HepG2 (cell line): ENCODE measurements at regions not wholly inside any gene's neighbourhood (a gene's known extent, or its start where the extent isn't known, plus 50 kb on each side); places are given as distances from the start of the nearest gene placed in this dataset.
A peak's percentile ranks its signal among the peaks of the same experiment; 100 is the strongest.

ENCODE experiments used
- CHD2 ChIP-seq: IDR thresholded peaks from 2 replicates; pipeline ENCODE4 v1.6.1; 2011; ENCODE audit warnings: low read depth, low read length, improper control_type of control experiment
- EHMT2 ChIP-seq: fragments of 200-600 bp; sonication (generic); IDR thresholded peaks from 2 replicates; pipeline ENCODE4 v1.7.0; 2017; ENCODE audit warnings: antibody characterized with exemption, low read depth, low read length, borderline replicate concordance
- HIVEP1 ChIP-seq: sonication (generic); formaldehyde crosslinking; IDR thresholded peaks from 2 replicates; pipeline ENCODE4 v1.4.0; 2020; ENCODE audit warnings: mild to moderate bottlenecking, missing genetic modification reagents
- LCORL ChIP-seq, 2 experiments: fragments of 450-650 bp in 1 of 2; sonication (generic) in 1 of 2; formaldehyde crosslinking in 1 of 2; IDR thresholded peaks; 2 replicates each; pipeline versions ENCODE4 v1.5.0 to v1.6.1; 2017 to 2020; ENCODE audit warnings: antibody characterized with exemption in 1 of 2, missing genetic modification reagents in 1 of 2
- MAFF ChIP-seq: IDR thresholded peaks from 2 replicates; pipeline ENCODE4 v1.6.1; 2011; ENCODE audit warnings: low read depth, low read length, improper control_type of control experiment
- SAP130 ChIP-seq: IDR thresholded peaks from 2 replicates; pipeline ENCODE4 v1.6.1; 2016; ENCODE audit warnings: low read depth
- SMARCE1 ChIP-seq: fragments of 450-650 bp; IDR thresholded peaks from 2 replicates; pipeline ENCODE4 v1.6.1; 2017; ENCODE audit warnings: borderline replicate concordance
- TARDBP ChIP-seq: sonication (generic); formaldehyde crosslinking; IDR thresholded peaks from 2 replicates; pipeline ENCODE4 v1.8.0; 2022; ENCODE audit warnings: mild to moderate bottlenecking, missing genetic modification reagents
- ZBTB38 ChIP-seq: sonication (generic); formaldehyde crosslinking; IDR thresholded peaks from 2 replicates; pipeline ENCODE4 v1.5.1; 2020; ENCODE audit warnings: mild to moderate bottlenecking, missing genetic modification reagents
- ZNF780A ChIP-seq: sonication (generic); formaldehyde crosslinking; IDR thresholded peaks from 2 replicates; pipeline ENCODE4 v1.8.0; 2022; ENCODE audit warnings: mild to moderate bottlenecking, missing genetic modification reagents, moderate library complexity
- TF ChIP-seq, protein P1 (sequence below): sonication (generic); formaldehyde crosslinking; IDR thresholded peaks from 2 replicates; pipeline ENCODE4 v1.4.0; 2020; ENCODE audit warnings: missing genetic modification reagents
- TF ChIP-seq, protein P2 (sequence below): IDR thresholded peaks from 2 replicates; pipeline ENCODE4 v1.6.1; 2016; ENCODE audit warnings: control low read depth
- TF ChIP-seq, protein P3 (sequence below): sonication (generic); formaldehyde crosslinking; IDR thresholded peaks from 2 replicates; pipeline ENCODE4 v1.4.0; 2020; ENCODE audit warnings: missing genetic modification reagents, borderline replicate concordance
- TF ChIP-seq, protein P4 (sequence below): sonication (generic); formaldehyde crosslinking; IDR thresholded peaks from 2 replicates; pipeline ENCODE4 v1.5.1; 2020; ENCODE audit warnings: missing genetic modification reagents, mild to moderate bottlenecking, borderline replicate concordance
- TF ChIP-seq, protein P5 (sequence below): sonication (generic); formaldehyde crosslinking; IDR thresholded peaks from 2 replicates; pipeline ENCODE4 v1.4.0; 2020; ENCODE audit warnings: missing genetic modification reagents

DNA sequence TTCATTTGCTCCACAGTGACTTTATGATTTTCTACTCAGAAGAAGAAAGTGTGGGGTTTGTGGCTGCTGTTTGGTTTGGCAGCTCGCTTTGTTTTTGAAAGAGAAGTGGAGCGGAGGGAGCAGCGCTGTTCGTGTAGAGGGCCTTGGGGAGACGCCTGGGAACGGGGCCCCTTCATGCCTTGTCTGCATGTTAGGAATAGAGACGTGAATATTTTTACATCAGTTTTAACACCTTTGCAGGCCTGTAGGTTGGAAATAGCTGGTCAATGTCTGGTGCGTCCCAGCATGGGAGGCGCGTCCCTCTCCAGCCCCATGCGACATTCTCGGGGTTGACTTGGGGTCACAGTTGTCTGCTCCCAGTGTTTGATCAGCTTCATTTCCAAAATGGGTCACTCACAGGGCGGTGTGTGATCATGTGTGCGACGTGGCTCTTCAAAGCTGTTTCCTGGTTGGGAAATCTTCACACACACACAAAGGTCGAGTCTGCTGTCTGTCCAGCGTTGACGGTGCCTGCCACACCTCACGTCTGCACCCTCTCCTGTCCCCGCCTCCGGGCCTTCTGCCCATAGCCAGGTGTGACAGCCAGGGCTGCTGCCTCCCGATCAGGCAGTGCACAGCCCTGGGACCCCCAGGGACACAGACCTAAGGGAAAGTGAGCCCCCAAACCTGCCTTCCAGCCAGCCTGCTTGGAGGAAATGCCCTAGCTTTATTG is 149.2 kb downstream of the PSMG1 start (continued):
- TF ChIP-seq ZNF780A (CRISPR knock-in tag), result no peak; the same call in 1 of the 2 replicates
- TF ChIP-seq TARDBP, result peak; percentile 95
- TF ChIP-seq, protein P1, sequence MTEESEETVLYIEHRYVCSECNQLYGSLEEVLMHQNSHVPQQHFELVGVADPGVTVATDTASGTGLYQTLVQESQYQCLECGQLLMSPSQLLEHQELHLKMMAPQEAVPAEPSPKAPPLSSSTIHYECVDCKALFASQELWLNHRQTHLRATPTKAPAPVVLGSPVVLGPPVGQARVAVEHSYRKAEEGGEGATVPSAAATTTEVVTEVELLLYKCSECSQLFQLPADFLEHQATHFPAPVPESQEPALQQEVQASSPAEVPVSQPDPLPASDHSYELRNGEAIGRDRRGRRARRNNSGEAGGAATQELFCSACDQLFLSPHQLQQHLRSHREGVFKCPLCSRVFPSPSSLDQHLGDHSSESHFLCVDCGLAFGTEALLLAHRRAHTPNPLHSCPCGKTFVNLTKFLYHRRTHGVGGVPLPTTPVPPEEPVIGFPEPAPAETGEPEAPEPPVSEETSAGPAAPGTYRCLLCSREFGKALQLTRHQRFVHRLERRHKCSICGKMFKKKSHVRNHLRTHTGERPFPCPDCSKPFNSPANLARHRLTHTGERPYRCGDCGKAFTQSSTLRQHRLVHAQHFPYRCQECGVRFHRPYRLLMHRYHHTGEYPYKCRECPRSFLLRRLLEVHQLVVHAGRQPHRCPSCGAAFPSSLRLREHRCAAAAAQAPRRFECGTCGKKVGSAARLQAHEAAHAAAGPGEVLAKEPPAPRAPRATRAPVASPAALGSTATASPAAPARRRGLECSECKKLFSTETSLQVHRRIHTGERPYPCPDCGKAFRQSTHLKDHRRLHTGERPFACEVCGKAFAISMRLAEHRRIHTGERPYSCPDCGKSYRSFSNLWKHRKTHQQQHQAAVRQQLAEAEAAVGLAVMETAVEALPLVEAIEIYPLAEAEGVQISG (CRISPR knock-in tag), result peak; percentile 90
- peak; percentile 99 for TF ChIP-seq ZBTB38 (CRISPR knock-in tag)
- TF ChIP-seq, protein P2, sequence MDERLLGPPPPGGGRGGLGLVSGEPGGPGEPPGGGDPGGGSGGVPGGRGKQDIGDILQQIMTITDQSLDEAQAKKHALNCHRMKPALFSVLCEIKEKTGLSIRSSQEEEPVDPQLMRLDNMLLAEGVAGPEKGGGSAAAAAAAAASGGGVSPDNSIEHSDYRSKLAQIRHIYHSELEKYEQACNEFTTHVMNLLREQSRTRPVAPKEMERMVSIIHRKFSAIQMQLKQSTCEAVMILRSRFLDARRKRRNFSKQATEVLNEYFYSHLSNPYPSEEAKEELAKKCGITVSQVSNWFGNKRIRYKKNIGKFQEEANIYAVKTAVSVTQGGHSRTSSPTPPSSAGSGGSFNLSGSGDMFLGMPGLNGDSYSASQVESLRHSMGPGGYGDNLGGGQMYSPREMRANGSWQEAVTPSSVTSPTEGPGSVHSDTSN, result peak; percentile 54; the same call in 1 of the 2 replicates
- TF ChIP-seq, protein P3, sequence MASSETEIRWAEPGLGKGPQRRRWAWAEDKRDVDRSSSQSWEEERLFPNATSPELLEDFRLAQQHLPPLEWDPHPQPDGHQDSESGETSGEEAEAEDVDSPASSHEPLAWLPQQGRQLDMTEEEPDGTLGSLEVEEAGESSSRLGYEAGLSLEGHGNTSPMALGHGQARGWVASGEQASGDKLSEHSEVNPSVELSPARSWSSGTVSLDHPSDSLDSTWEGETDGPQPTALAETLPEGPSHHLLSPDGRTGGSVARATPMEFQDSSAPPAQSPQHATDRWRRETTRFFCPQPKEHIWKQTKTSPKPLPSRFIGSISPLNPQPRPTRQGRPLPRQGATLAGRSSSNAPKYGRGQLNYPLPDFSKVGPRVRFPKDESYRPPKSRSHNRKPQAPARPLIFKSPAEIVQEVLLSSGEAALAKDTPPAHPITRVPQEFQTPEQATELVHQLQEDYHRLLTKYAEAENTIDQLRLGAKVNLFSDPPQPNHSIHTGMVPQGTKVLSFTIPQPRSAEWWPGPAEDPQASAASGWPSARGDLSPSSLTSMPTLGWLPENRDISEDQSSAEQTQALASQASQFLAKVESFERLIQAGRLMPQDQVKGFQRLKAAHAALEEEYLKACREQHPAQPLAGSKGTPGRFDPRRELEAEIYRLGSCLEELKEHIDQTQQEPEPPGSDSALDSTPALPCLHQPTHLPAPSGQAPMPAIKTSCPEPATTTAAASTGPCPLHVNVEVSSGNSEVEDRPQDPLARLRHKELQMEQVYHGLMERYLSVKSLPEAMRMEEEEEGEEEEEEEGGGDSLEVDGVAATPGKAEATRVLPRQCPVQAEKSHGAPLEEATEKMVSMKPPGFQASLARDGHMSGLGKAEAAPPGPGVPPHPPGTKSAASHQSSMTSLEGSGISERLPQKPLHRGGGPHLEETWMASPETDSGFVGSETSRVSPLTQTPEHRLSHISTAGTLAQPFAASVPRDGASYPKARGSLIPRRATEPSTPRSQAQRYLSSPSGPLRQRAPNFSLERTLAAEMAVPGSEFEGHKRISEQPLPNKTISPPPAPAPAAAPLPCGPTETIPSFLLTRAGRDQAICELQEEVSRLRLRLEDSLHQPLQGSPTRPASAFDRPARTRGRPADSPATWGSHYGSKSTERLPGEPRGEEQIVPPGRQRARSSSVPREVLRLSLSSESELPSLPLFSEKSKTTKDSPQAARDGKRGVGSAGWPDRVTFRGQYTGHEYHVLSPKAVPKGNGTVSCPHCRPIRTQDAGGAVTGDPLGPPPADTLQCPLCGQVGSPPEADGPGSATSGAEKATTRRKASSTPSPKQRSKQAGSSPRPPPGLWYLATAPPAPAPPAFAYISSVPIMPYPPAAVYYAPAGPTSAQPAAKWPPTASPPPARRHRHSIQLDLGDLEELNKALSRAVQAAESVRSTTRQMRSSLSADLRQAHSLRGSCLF (CRISPR knock-in tag), result no peak
- TF ChIP-seq EHMT2, result no peak
- TF ChIP-seq, protein P4, sequence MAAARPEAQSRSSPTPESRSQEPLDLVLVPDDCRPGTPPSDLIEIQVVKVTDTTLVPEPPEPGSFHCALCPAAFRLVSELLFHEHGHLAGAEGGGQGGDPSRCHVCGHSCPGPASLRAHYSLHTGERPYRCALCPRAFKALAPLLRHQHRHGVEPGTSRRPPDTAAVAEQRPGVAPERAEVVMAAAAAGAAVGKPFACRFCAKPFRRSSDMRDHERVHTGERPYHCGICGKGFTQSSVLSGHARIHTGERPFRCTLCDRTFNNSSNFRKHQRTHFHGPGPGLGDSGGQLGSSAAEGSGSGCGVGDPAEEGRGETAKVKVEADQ (CRISPR knock-in tag), result peak; percentile 90
- no peak for TF ChIP-seq SMARCE1
- no peak for TF ChIP-seq CHD2
- TF ChIP-seq, protein P5, sequence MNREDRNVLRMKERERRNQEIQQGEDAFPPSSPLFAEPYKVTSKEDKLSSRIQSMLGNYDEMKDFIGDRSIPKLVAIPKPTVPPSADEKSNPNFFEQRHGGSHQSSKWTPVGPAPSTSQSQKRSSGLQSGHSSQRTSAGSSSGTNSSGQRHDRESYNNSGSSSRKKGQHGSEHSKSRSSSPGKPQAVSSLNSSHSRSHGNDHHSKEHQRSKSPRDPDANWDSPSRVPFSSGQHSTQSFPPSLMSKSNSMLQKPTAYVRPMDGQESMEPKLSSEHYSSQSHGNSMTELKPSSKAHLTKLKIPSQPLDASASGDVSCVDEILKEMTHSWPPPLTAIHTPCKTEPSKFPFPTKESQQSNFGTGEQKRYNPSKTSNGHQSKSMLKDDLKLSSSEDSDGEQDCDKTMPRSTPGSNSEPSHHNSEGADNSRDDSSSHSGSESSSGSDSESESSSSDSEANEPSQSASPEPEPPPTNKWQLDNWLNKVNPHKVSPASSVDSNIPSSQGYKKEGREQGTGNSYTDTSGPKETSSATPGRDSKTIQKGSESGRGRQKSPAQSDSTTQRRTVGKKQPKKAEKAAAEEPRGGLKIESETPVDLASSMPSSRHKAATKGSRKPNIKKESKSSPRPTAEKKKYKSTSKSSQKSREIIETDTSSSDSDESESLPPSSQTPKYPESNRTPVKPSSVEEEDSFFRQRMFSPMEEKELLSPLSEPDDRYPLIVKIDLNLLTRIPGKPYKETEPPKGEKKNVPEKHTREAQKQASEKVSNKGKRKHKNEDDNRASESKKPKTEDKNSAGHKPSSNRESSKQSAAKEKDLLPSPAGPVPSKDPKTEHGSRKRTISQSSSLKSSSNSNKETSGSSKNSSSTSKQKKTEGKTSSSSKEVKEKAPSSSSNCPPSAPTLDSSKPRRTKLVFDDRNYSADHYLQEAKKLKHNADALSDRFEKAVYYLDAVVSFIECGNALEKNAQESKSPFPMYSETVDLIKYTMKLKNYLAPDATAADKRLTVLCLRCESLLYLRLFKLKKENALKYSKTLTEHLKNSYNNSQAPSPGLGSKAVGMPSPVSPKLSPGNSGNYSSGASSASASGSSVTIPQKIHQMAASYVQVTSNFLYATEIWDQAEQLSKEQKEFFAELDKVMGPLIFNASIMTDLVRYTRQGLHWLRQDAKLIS (CRISPR knock-in tag), result no peak
- no peak for TF ChIP-seq LCORL (IDR thresholded peaks at IDR 0.05)
- peak; percentile 98 for TF ChIP-seq LCORL (CRISPR knock-in tag; IDR thresholded peaks at IDR 0.05)
- peak; percentile 89 for TF ChIP-seq SAP130 (CRISPR knock-in tag)
- no peak for TF ChIP-seq MAFF
- peak; percentile 88; the same call in 1 of the 2 replicates for TF ChIP-seq HIVEP1
